ENCODE measurements at regions not wholly inside any gene's neighbourhood (a gene's known extent, or its start where the extent isn't known, plus 50 kb on each side); places are given as distances from the start of the nearest gene placed in this dataset.
"Not testable (repeated sequence)": the region's sequence is repeated elsewhere in the genome, so short reads cannot be mapped to it uniquely, and the experiment has no call there.

- H2AFZ ChIP-seq (ENCODE audit: low read length): no peak overlapping the region
- no peak overlapping the region for H2BK12ac ChIP-seq (ENCODE audit: low read length)
- no peaks in the 10 kb centered on the region for H3K79me1 ChIP-seq (ENCODE audit: low read depth, low read length)
- no peak overlapping the region for H3K18ac ChIP-seq (ENCODE audit: low read length)
- no peaks in the 10 kb centered on the region for H3K27me3 ChIP-seq (ENCODE audit: control insufficient read depth in 3 of 3, insufficient read depth in 3 of 3, low read depth in 1 of 3, low read length in 3 of 3)
- no peak overlapping the region for H2BK15ac ChIP-seq (ENCODE audit: low read length)
- H3K14ac ChIP-seq (ENCODE audit: low read length): no peak overlapping the region
- H4K8ac ChIP-seq (ENCODE audit: low read depth, low read length): no peak overlapping the region
- H3K4me1 ChIP-seq (ENCODE audit: control insufficient read depth in 2 of 2, insufficient read depth in 1 of 2, low read depth in 1 of 2, low read length in 2 of 2): no peaks in the 10 kb centered on the region
- no peak overlapping the region for H2BK120ac ChIP-seq (ENCODE audit: low read depth, low read length)
- H3K36me3 ChIP-seq (replicated peaks in 1 of 2; ENCODE audit: control insufficient read depth in 2 of 2, insufficient read depth in 2 of 2, low read length in 2 of 2): no peaks in the 10 kb centered on the region
- H3K4ac ChIP-seq (ENCODE audit: low read length): no peak overlapping the region
- no peak overlapping the region for H2AK5ac ChIP-seq (ENCODE audit: low read depth, low read length)
- H3K4me2 ChIP-seq (ENCODE audit: insufficient read depth, low read length, poor library complexity, severe bottlenecking): no peak overlapping the region
- H3K4me3 ChIP-seq (ENCODE audit: low read length in 2 of 2): no peak overlapping the region
- DNase-seq (ENCODE audit: low spot score): no peak
- WGBS, 2 donors (ENCODE audit: extremely low coverage in 2 of 2, insufficient read length in 2 of 2, insufficient replicate concordance in 1 of 2): no CpG with 5 or more reads among the region's 2 CpGs
- no peak overlapping the region for H3K9ac ChIP-seq (ENCODE audit: low read depth, low read length, poor library complexity)
- H2BK5ac ChIP-seq (ENCODE audit: low read length): no peak overlapping the region
- H3K27ac ChIP-seq (replicated peaks; ENCODE audit: low read length): no peak overlapping the region
- no peak overlapping the region for H4K91ac ChIP-seq (ENCODE audit: low read depth, low read length, poor library complexity)
- peaks cover 0 to 2% of the 10 kb centered on the region in 2 donors for H3K9me3 ChIP-seq (replicated peaks in 1 of 2; ENCODE audit: control insufficient read depth in 2 of 2, insufficient read depth in 1 of 2, low read depth in 1 of 2, low read length in 2 of 2)
- H3K23ac ChIP-seq (ENCODE audit: low read depth, low read length, poor library complexity): no peak overlapping the region
Observed at GRCh38 chr21:39072468-39072867, 110.8 kb downstream of the PSMG1 start.

- Histone ChIP-seq H3K9me3 (replicated peaks in 1 of 2; ENCODE audit: control insufficient read depth in 2 of 2, insufficient read depth in 1 of 2, low read depth in 1 of 2, low read length in 2 of 2) (peaks cover 0 to 2% of the 10 kb centered on the region in 2 donors), H3K23ac (ENCODE audit: low read depth, low read length, poor library complexity) (no peak overlapping the region), H3K4me3 (ENCODE audit: low read length in 2 of 2) (no peak overlapping the region), H2AFZ (ENCODE audit: low read length) (no peak overlapping the region), H3K36me3 (replicated peaks in 1 of 2; ENCODE audit: control insufficient read depth in 2 of 2, insufficient read depth in 2 of 2, low read length in 2 of 2) (no peaks in the 10 kb centered on the region), H3K18ac (ENCODE audit: low read length) (no peak overlapping the region), H4K8ac (ENCODE audit: low read depth, low read length) (no peak overlapping the region), H2BK12ac (ENCODE audit: low read length) (no peak overlapping the region), H3K14ac (ENCODE audit: low read length) (no peak overlapping the region), H2BK15ac (ENCODE audit: low read length) (no peak overlapping the region), H3K4me2 (ENCODE audit: insufficient read depth, low read length, poor library complexity, severe bottlenecking) (no peak overlapping the region), H3K4ac (ENCODE audit: low read length) (no peak overlapping the region), H4K91ac (ENCODE audit: low read depth, low read length, poor library complexity) (no peak overlapping the region), H2BK120ac (ENCODE audit: low read depth, low read length) (no peak overlapping the region), H3K27me3 (ENCODE audit: control insufficient read depth in 3 of 3, insufficient read depth in 3 of 3, low read depth in 1 of 3, low read length in 3 of 3) (no peaks in the 10 kb centered on the region), H2BK5ac (ENCODE audit: low read length) (no peak overlapping the region), H3K4me1 (ENCODE audit: control insufficient read depth in 2 of 2, insufficient read depth in 1 of 2, low read depth in 1 of 2, low read length in 2 of 2) (no peaks in the 10 kb centered on the region), H3K27ac (replicated peaks; ENCODE audit: low read length) (no peak overlapping the region), H3K9ac (ENCODE audit: low read depth, low read length, poor library complexity) (no peak overlapping the region), H3K79me1 (ENCODE audit: low read depth, low read length) (no peaks in the 10 kb centered on the region), H2AK5ac (ENCODE audit: low read depth, low read length) (no peak overlapping the region)
- WGBS, 2 donors (ENCODE audit: extremely low coverage in 2 of 2, insufficient read length in 2 of 2, insufficient replicate concordance in 1 of 2): no CpG with 5 or more reads among the region's 4 CpGs
- no peak for DNase-seq (ENCODE audit: low spot score)
Observed at GRCh38 chr21:39071623-39072214, 111.5 kb downstream of the PSMG1 start.

GRCh38 chr21:39069856-39070255, 113.4 kb downstream of the PSMG1 start:
- H4K8ac ChIP-seq (ENCODE audit: low read depth, low read length); H3K36me3 ChIP-seq (replicated peaks in 1 of 2; ENCODE audit: control insufficient read depth in 2 of 2, insufficient read depth in 2 of 2, low read length in 2 of 2); H3K9ac ChIP-seq (ENCODE audit: low read depth, low read length, poor library complexity); H2BK120ac ChIP-seq (ENCODE audit: low read depth, low read length); H3K4ac ChIP-seq (ENCODE audit: low read length); H3K14ac ChIP-seq (ENCODE audit: low read length); DNase-seq (ENCODE audit: low spot score); H2BK15ac ChIP-seq (ENCODE audit: low read length); H2BK5ac ChIP-seq (ENCODE audit: low read length); H3K23ac ChIP-seq (ENCODE audit: low read depth, low read length, poor library complexity); H3K79me1 ChIP-seq (ENCODE audit: low read depth, low read length); H2BK12ac ChIP-seq (ENCODE audit: low read length); H4K91ac ChIP-seq (ENCODE audit: low read depth, low read length, poor library complexity); H3K4me1 ChIP-seq (ENCODE audit: control insufficient read depth in 2 of 2, insufficient read depth in 1 of 2, low read depth in 1 of 2, low read length in 2 of 2); H3K18ac ChIP-seq (ENCODE audit: low read length); H3K9me3 ChIP-seq (replicated peaks in 1 of 2; ENCODE audit: control insufficient read depth in 2 of 2, insufficient read depth in 1 of 2, low read depth in 1 of 2, low read length in 2 of 2); H3K4me2 ChIP-seq (ENCODE audit: insufficient read depth, low read length, poor library complexity, severe bottlenecking); H2AK5ac ChIP-seq (ENCODE audit: low read depth, low read length); H3K27ac ChIP-seq (replicated peaks; ENCODE audit: low read length); H2AFZ ChIP-seq (ENCODE audit: low read length); H3K27me3 ChIP-seq (ENCODE audit: control insufficient read depth in 3 of 3, insufficient read depth in 3 of 3, low read depth in 1 of 3, low read length in 3 of 3); H3K4me3 ChIP-seq (ENCODE audit: low read length in 2 of 2): not testable (repeated sequence)
- no CpG with 5 or more reads among the region's 3 CpGs for WGBS, 2 donors (ENCODE audit: extremely low coverage in 2 of 2, insufficient read length in 2 of 2, insufficient replicate concordance in 1 of 2)

- Histone ChIP-seq H3K14ac (ENCODE audit: low read length) (no peak overlapping the region), H4K8ac (ENCODE audit: low read depth, low read length) (no peak overlapping the region)
Observed at GRCh38 chr21:39066829-39067780, 116.1 kb downstream of the PSMG1 start.

More at GRCh38 chr21:39066829-39067780, 116.1 kb downstream of the PSMG1 start:
- no CpG with 5 or more reads among the region's 12 CpGs for WGBS, 2 donors (ENCODE audit: extremely low coverage in 2 of 2, insufficient read length in 2 of 2, insufficient replicate concordance in 1 of 2)
- no peak overlapping the region for H2BK5ac ChIP-seq (ENCODE audit: low read length)
- H3K36me3 ChIP-seq (replicated peaks in 1 of 2; ENCODE audit: control insufficient read depth in 2 of 2, insufficient read depth in 2 of 2, low read length in 2 of 2): no peaks in the 10 kb centered on the region
- no peak for DNase-seq (ENCODE audit: low spot score)
- peaks cover 0 to 3% of the 10 kb centered on the region in 2 donors for H3K4me1 ChIP-seq (ENCODE audit: control insufficient read depth in 2 of 2, insufficient read depth in 1 of 2, low read depth in 1 of 2, low read length in 2 of 2)
- no peak overlapping the region for H2AK5ac ChIP-seq (ENCODE audit: low read depth, low read length)
- H2AFZ ChIP-seq (ENCODE audit: low read length): no peak overlapping the region
- no peak overlapping the region for H3K27ac ChIP-seq (replicated peaks; ENCODE audit: low read length)
- no peak overlapping the region for H3K23ac ChIP-seq (ENCODE audit: low read depth, low read length, poor library complexity)
- no peak overlapping the region for H2BK12ac ChIP-seq (ENCODE audit: low read length)
- no peak overlapping the region for H3K9ac ChIP-seq (ENCODE audit: low read depth, low read length, poor library complexity)
- H3K4ac ChIP-seq (ENCODE audit: low read length): no peak overlapping the region
- H2BK120ac ChIP-seq (ENCODE audit: low read depth, low read length): no peak overlapping the region
- H4K91ac ChIP-seq (ENCODE audit: low read depth, low read length, poor library complexity): no peak overlapping the region
- H3K4me3 ChIP-seq (ENCODE audit: low read length in 2 of 2): no peak overlapping the region
- no peak overlapping the region for H2BK15ac ChIP-seq (ENCODE audit: low read length)
- H3K27me3 ChIP-seq (ENCODE audit: control insufficient read depth in 3 of 3, insufficient read depth in 3 of 3, low read depth in 1 of 3, low read length in 3 of 3): no peaks in the 10 kb centered on the region
- H3K18ac ChIP-seq (ENCODE audit: low read length): no peak overlapping the region
- no peak overlapping the region for H3K4me2 ChIP-seq (ENCODE audit: insufficient read depth, low read length, poor library complexity, severe bottlenecking)
- H3K79me1 ChIP-seq (ENCODE audit: low read depth, low read length): no peaks in the 10 kb centered on the region
- H3K9me3 ChIP-seq (replicated peaks in 1 of 2; ENCODE audit: control insufficient read depth in 2 of 2, insufficient read depth in 1 of 2, low read depth in 1 of 2, low read length in 2 of 2): peaks cover 4% of the 10 kb centered on the region in 2 donors
